HUDEP-2 (cell line): ENCODE measurements at regions not wholly inside any gene's neighbourhood (a gene's known extent, or its start where the extent isn't known, plus 50 kb on each side); places are given as distances from the start of the nearest gene placed in this dataset.
"Not testable (repeated sequence)": the region's sequence is repeated elsewhere in the genome, so short reads cannot be mapped to it uniquely, and the experiment has no call there.

Experiments
- DNase-seq, 76 experiments: peaks; one replicate each; lab custom pipeline; 2025; ENCODE audit not compliant: unreplicated experiment in 76 of 76; lab: John Stamatoyannopoulos, UW

DNA sequence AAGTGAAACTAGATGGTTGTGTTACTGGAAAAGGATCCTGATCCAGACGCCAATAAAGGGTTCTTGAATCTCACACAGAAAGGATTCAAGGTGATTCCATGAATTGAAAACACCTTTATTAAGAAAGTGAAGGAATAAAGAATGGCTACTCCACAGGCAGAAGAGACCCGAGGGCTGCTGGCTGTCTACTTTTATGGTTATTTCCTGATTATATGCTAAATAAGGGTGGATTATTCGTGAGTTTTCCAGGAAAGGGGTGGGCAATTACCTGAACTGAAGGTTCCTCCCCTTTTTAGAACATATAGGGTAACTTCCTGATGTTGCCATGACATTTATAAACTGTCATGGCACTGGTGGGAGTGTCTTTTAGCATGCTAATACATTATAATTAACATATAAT is 50.9 kb upstream of the WARS2 start:
- no peak for DNase-seq

GRCh38 chr1:119204197-119204960 is 63.9 kb upstream of the WARS2 start:
- DNase-seq, result no peak

- DNase-seq, result peak in 2 of 76 experiments; percentile 1 to 7
These were observed 64.5 kb upstream of the WARS2 start for GRCh38 chr1:119204961-119205357.

GRCh38 chr1:119209061-119209460 is 68.6 kb upstream of the WARS2 start:
- no peak for DNase-seq

GRCh38 chr1:119209596-119210295 is 69.3 kb upstream of the WARS2 start:
- no peak for DNase-seq

DNA sequence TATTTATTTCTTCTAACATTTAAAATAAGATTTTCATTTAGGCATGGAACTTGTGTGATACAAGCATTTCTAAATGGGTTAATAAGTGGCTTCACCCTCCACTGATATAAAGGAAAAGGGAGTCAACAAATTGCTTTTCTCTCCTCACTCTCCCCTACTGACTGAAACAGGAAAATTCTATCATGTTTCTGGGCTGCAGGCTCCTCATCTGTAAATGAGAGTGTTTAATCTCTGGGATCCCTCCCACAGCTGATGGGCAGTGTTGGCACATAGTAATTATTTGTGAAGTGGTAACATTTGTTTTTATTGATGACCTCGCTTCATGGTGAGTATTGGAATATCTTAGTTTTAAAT is 69.8 kb upstream of the WARS2 start:
- no peak for DNase-seq

- DNase-seq, result not testable (repeated sequence)
These were observed 72.8 kb upstream of the WARS2 start for GRCh38 chr1:119213213-119213612.

GRCh38 chr1:119214961-119215360 is 74.5 kb upstream of the WARS2 start:
- DNase-seq, result not testable (repeated sequence)

GRCh38 chr1:119217309-119217828 is 76.9 kb upstream of the WARS2 start:
- DNase-seq, result no peak

- no peak for DNase-seq
These were observed 79.3 kb upstream of the WARS2 start for GRCh38 chr1:119219711-119220110.

DNA sequence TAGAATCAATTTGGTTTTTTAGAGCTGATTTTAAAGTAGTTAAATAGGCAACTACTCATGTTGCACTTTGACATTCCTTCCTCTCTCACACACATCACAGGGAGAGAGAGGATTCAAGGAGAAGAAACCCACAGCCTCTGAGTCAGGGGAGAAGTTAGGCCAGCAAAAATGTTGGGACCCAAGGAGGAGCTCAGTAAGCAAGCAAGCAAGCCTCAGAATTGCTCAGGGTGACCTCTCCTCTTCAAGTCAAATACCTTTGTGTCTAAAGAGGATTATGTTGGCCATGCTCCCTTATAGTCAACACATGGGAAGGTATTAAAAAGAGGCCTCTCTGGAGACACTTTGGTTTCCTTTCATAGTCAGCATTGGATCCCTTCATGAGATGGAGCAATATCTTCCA is 80.5 kb upstream of the WARS2 start:
- DNase-seq, result no peak

DNA sequence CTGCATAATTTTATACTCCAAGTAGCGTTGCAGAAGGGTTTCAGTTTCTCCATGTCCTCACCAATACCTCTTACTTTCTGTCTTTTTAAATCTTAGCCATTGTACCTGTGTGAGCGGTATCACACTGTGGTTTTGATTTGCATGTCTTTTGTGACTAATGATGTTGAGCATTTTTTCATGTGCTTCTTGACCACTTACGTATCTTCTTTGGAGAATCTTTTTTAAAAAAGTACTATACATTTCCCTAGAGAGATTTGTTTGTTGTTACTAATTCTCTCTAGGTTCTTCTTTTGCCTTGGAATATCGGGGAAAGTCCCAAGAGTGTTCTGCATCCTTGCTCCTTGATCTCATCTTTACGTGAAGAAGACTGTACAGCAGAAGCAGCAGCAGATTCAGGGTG is 81.8 kb upstream of the WARS2 start:
- no peak for DNase-seq

GRCh38 chr1:119225265-119225664 is 84.8 kb upstream of the WARS2 start:
- DNase-seq, result no peak

DNA sequence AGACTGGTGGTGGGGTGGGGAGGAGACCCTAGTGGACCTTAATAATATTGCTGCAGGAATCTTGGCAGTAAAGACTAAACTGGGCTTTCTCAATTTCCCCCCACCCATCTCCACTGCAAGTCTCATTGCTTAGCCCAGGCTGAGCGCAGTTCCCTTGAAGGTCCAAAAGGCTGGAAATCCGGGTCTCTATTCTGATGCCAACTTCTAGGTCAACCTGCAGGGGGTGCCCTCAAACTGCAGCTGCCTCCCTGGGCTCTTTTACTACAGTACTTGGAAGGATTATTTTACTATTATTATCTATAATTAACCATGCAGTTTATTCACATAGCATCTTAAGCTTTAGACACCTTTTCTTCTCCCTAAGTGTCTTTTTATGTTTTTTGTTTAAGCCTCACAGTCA is 85.4 kb upstream of the WARS2 start:
- no peak for DNase-seq

DNA sequence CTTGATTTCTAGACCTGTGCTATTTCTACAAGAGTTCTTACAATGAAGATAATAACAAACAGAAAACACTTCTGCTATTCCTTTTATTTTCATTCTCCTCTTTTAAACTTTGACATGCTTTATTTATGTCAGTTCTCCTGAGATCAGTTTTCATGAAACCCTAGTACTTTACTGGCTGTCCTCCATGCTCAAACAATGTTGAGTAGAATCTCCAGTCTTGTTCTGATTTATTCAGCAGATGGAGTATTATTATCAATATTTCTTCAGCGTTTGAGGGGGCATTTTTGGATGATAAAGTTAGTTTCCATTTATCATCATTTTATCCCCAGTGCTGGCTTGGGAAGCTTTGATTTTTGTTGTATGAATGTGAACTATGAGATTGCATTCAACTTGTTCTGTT is 85.9 kb upstream of the WARS2 start:
- DNase-seq, result no peak

DNA sequence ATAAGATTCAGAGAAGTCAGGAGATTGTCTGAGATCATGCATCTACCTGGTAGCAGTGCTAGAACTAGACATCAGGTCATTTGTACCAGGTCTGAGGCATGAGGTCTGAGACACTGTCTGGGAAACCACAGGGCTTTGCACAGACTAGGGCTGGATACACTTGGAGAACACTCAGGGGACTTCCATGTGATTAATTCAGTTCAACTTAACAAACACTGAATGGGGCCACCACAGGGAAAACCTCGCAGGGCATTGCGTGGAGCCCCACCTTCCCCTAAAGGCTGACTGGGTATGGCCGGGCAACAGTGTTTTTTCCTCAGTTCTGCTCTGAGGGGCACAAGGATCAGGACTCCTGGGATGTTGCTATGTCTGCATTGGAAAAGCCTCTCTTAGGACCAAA is 86.5 kb upstream of the WARS2 start:
- DNase-seq, result no peak

- DNase-seq, result peak in 1 of 76 experiments; percentile 3
These were observed 87.0 kb upstream of the WARS2 start for GRCh38 chr1:119227456-119227855.

DNA sequence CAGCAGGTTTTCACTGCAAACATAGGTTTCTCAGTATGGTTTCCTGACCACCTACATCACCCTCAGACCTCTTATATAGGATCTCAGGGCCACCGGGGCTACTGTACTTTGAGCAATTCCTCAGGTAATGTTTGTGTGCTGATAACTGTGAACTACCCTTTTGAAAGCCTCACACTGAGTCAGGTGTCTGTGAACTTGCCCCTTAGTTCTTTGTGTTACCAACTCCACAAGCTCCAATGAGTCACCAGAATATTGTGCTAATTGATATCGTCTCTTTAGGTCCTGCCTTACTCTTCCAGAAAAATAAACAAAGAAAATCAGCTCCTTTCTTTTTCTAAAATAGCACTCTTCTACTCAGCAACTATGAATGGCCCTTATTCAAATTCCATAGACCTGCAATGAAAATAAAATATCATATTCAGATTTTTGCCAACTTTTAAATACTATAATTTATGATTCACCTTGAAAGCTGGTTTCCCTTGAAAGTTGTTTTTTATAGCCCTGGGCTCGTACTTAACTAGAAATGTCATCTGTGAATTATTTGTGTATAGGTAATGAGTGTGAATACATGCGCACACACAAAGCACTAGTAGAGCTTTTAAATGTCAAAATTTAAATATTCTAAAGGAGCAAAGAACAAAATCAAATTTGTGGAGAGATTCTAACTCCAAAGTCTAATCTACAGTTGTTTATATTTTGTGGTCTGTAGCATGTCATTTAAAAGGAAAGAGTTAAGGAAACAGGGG is 88.1 kb upstream of the WARS2 start:
- DNase-seq, result no peak

DNA sequence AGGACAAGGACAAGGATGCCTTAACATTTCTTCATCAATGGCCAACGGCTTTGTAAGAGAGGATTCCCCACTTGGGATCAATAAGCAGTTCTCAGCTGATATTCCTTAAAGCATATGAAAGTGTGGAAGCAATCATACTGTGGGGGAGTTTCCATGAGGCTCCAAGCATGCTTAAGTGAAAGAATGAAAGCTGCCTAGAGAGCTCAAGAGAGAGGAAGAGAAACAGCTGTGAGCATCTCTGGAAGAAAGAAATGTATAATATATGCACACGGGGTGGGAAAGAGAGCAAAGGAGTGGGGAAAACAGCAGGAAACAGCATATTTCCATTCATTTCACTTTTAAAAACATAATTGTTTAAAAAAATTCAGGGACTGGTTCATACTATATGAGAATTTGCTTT is 94.7 kb upstream of the WARS2 start:
- no peak for DNase-seq

DNA sequence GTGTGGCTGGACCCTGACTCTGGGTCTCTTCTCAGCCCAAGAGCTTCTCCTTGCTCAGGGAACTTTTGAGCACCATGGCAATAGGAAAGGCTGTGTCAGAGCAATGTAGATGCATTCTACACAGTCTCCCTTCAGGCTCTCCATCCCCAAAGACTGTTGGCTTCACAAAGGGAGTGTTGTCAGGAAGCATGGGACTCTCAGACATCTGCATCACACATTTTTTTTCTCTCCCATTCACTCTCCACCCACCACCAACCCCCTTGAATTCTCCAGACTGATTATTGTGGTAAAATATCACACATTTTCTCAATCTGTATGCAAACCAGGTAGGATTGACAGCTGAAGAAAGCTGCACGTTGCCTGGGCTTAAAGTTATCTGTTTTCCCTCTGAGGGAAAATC is 105.4 kb upstream of the WARS2 start:
- no peak for DNase-seq

- DNase-seq, result no peak
These were observed 108.8 kb upstream of the WARS2 start for GRCh38 chr1:119249283-119249682.

DNA sequence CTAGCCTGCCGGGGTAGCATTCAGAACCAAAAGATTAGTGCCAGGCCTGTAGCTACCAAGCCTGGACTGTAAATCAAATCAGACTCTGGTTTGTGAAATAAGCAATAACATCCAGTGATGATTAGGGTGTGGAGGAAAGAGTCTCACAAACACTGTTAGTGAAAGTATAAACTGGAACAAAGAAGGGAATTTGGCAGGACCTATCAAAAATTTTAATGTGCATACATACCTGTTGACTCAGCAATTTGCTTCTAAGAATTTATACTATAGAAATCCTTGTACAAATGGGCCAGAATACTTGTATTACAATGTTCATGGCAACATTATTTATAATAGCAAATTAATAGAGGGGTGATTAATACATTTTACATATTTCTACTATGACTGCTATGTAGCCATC is 109.8 kb upstream of the WARS2 start:
- no peak for DNase-seq
